HG03135 (cell line): ENCODE measurements at regions not wholly inside any gene's neighbourhood (a gene's known extent, or its start where the extent isn't known, plus 50 kb on each side); places are given as distances from the start of the nearest gene placed in this dataset.
"Not testable (repeated sequence)": the region's sequence is repeated elsewhere in the genome, so short reads cannot be mapped to it uniquely, and the experiment has no call there.

ENCODE experiments used
- ATAC-seq: cut with Tn5 transposase; IDR thresholded peaks from one replicate; pipeline ENCODE4 v1.9.1; 2021; ENCODE audit warnings: mild to moderate bottlenecking, moderate library complexity; ENCODE audit not compliant: unreplicated experiment

GRCh38 chr6:27149150-27149549 lies 98.4 kb upstream of the PRSS16 start:
- no peak for ATAC-seq

GRCh38 chr6:27154696-27155095 lies 92.8 kb upstream of the PRSS16 start:
- no peak for ATAC-seq

GRCh38 chr6:27156874-27157458 lies 90.5 kb upstream of the PRSS16 start:
- ATAC-seq, result no peak

DNA sequence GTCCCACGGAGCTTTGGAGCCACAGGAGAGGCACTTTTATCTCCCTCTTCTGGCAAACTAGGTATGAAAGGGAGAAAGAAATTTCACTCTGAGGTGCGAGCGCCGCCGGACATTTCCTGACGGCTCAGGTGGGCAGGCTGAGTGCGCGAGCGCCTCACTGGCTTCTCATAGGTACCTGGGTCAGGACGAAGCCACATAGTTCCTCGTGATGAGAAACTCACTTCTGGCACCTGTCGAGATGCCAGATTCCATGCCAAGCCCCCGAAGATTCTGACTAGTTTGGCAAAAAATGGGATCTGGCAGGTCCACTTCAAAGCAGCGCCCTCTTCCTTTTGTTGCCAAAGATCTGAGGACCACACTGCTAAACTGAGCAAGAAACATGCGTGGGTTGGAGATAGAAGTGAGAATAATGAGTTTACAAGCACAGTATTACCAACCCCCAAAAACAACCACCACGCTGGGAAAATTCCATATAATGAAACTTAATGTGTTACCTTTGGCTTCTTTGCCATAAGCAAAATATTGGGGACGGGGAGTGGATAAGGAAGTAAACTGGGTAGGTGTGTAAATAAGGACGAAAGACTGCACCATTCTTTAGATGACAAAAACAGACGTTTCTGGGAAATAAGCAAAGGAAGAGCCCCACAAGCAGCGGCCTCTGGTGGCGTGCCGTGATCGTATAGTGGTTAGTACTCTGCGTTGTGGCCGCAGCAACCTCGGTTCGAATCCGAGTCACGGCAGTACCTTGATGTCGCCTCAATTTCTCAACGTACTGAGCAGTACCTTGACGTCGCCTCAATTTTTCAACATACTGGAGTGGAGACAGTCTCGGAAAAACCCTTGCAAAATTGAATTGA lies 89.8 kb upstream of the PRSS16 start:
- no peak for ATAC-seq

DNA sequence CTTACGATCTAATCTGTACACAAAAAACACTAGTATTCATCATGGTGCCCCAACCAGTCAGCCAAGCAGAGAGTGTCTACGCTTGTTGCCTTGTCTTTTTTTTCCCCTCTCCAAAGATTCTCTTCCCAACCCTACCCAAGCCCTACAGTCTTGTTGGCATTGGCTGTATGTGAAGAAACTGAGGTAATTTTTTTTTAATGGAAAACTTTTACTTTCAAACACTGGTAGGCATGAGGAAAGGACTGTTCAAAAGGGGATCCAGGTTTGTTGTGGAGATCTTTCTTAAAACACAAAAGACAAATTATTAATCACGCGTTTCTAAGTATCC lies 89.2 kb upstream of the PRSS16 start:
- no peak for ATAC-seq

GRCh38 chr6:27159725-27160124 lies 87.8 kb upstream of the PRSS16 start:
- no peak for ATAC-seq

GRCh38 chr6:27161115-27161514 lies 86.4 kb upstream of the PRSS16 start:
- no peak for ATAC-seq

DNA sequence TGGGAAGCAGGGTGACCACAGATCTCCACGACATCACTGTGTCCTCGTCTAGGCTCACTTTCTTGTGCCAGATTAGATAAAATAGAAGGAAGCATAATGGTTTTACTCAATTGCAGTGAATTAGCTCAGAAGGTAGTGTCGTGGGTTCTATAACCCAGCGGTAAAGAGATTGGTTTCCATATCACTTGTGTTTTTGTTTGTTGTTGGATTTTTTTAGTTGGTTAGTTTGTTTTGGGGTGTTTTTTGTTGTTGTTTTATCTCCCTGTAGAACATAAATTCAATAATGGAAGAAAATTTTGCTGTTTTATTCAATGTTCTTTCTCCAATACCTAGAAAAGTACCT lies 85.9 kb upstream of the PRSS16 start:
- ATAC-seq, result no peak

DNA sequence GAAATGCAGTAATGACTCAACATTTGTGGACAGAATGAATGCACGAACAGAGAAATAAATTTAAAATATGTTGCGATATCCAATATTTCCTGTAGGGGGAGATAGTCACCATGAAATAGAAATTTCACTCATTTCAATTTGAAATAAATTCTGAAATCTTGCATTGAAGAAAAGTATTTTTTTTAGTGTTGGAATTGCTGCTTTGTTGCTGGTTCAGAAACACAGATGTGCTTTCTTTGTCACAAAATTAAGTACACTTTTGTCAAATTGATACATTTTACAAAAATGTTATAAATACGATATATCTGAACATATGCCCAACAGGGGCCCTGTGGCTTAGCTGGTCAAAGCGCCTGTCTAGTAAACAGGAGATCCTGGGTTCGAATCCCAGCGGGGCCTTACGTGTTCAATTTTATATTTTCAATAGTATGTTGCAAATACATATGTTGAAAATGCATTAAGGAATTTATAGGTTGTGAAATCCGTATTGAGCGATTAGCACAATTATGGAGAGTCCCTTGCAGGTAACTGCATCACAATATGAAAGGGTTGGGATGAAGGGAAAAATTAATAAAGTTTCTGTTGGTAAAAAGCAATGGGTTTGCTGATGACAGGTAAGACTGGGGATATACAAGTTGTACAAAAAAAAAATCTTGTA lies 85.4 kb upstream of the PRSS16 start:
- ATAC-seq, result no peak

- ATAC-seq, result no peak
Measured at GRCh38 chr6:27163834-27164233, 83.7 kb upstream of the PRSS16 start.

GRCh38 chr6:27168108-27168507 lies 79.4 kb upstream of the PRSS16 start:
- no peak for ATAC-seq

- ATAC-seq, result no peak
Measured at GRCh38 chr6:27168586-27169443, 78.7 kb upstream of the PRSS16 start.

GRCh38 chr6:27172524-27173231 lies 74.8 kb upstream of the PRSS16 start:
- ATAC-seq, result not testable (repeated sequence)

GRCh38 chr6:27173232-27173601 lies 74.3 kb upstream of the PRSS16 start:
- not testable (repeated sequence) for ATAC-seq

DNA sequence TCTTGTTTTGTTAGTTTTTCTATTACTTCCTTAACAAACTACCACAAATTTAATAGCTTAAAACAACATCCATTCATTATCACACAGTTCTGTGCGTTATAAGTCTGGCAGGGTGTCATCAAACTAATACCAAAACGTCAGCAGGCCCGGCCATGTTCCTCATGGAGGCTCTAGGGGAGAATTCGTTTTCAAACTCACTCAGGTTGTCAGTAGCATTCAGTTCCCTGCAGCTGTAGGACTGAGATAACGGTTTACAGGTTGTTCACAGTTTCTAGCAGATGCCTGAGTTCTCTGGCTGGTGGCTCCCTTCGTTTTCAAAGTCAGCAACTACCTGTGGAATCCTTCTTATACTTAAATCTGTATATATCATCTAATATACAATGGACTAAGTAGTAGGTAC lies 72.5 kb upstream of the PRSS16 start:
- no peak for ATAC-seq

- ATAC-seq, result no peak
Measured at GRCh38 chr6:27176096-27176495, 71.4 kb upstream of the PRSS16 start.

- ATAC-seq, result no peak
Measured at GRCh38 chr6:27176523-27177484, 70.7 kb upstream of the PRSS16 start.

DNA sequence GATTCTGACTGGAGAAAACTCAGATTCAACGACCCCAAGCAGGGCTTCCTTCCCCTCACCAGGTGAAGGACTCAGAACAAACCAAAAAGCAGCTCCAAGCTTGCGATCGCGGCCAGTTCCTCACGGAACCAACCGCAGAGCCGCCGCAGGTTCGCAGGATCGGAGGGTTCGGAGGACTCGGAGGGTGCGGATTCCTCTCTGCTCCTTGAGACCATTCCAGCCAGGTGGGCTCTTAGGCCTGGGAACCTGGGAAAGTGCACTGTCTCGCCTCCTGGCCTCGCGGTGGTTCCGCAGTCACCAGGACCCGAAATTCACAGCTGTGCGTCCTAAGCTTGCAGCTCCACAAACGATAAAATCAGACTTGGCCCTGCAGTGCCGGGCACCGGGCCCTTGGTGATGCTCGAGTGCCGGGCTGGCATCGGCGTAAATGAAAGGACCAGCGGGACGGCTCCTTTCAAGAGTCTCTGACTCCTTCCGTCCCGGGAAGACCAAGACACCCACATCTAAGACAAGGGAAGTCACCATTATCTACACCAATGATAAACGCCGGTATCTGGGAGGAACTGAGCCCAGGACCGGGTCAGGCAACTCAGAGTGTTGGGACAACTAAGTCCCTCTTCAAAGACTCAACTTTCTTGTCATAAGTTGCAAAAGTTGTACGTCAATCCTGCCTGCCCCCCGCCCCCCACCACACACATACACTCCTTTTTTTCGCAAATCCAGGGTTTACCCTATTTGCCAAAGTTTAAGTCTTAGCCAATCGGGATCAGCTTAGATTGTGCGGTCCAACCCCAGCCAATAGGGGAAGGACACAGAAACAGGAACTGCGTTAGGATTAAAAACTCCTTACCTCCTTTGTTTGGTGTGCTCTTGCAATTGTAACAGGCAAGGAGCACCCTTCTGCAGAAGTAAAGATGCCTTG lies 69.8 kb upstream of the PRSS16 start:
- ATAC-seq, result peak; percentile 79

GRCh38 chr6:27178407-27178730 lies 69.1 kb upstream of the PRSS16 start:
- peak; percentile 3 for ATAC-seq
